Fibroblast of skin of abdomen (primary cell): ENCODE measurements at regions not wholly inside any gene's neighbourhood (a gene's known extent, or its start where the extent isn't known, plus 50 kb on each side); places are given as distances from the start of the nearest gene placed in this dataset.
"Not testable (repeated sequence)": the region's sequence is repeated elsewhere in the genome, so short reads cannot be mapped to it uniquely, and the experiment has no call there.

Experiments
- DNase-seq: peaks from one replicate; pipeline ENCODE4 v3.0.0-alpha.2; 2013

DNA sequence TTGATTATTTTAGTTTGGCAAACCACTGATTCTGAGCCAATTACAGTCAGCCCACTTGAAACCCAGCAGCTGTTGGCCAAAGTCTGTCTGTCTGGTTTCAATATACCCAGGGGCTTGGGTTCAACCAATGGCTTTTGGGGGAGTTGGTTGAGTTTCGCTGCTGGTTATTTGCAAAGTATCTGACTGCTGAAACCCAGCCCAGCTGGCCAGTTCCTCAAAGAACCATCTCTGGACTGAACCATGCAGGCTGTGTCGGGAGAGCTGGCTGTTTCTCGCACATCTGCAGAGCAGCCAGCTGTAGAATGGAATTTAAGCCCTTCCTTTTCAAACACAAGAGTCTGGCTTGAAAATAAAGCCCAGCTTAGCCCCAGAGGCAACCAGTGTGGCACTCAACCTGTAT is 66.0 kb upstream of the PAX7 start:
- DNase-seq, result no peak

DNA sequence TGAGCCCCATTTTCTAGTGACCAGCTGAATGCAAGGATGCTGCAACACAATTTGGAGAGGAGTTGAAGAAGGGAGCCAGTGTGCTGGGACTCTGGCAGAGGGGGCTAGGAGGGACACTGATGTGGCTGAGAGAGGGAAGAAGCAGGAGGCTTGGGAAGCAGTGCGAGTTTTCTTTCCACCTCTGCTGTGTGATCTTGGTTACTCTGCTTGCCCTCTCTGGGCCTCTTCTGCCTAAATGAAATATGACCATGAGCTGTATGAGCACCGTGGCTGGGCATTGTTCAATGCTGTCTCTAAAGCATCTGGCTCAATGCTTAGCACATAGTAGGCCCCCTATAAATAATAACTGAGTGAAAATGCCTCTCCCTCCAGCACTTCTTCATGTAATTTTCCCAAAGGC is 65.3 kb upstream of the PAX7 start:
- no peak for DNase-seq

DNA sequence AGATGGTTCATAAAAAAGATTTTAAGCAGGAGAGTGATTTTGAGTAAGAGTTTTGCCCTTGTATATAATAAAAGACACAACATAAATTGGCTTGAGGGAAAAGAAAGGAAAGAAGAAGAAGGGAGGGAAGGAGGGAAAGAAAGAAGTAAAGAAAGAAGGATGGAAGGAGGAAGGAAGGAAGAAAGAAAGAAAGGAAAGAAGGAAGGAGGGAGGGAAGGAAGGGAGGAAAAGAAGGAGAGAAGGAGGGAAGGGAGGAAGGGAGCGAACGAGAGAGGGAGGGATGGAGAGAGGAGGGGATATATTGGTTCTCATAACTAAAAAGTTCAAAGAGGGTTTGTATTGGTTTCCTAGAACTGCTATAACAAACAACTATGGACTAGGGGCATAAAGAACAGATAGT is 62.2 kb upstream of the PAX7 start:
- DNase-seq, result no peak

DNA sequence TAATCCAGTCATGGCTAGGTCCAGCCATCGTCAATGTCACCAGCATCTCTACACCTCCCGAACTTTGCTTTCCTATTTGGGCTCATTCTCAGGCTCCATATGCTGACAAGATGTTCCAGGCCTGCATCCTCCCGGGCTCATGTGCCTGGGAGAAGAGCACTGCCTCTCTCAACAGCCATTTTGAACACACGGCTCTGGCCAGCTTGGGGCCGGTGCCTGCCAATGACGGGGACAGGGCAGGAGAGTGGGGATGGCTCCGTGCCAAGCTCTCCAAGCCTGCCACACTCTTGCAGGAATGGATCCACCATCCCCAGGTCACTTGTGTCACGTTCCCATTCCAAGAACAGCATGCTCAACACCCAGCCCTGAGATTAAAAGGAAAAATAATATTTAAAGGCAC is 61.4 kb upstream of the PAX7 start:
- DNase-seq, result no peak

DNA sequence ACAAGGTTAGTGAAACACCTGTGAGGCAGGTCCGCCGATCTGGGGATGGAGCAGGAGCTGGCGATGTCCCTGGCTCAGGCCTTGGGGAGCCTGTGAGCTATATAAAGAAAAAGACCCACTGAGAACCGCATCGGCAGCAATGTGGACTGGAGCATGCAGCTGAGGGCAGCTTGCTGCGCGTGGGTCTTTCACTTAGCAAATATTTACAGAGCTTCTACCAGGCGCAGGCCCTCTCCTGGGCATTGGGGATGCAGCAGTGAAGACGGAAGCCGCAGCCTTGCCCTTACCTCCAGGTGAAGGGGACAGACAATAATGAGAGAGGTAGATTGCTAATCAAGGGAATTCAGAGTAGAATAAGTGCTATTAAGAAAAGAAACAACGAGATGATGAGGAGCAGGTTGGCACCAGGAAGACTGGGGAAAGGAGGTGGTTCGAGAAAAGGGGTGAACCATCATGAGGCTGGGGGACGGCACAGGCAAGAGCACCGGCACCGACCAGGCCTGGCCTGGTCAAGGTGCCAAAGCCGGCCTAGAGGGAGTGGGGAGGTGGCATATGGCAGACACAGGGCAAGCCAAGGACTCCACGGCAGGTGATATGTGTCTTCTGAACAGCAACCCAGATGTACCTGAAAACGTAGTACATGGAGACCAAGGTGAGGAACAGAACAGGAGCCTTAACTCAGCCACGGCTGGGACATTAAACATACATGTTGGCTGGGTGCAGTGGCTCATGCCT is 60.7 kb upstream of the PAX7 start:
- DNase-seq, result no peak

DNA sequence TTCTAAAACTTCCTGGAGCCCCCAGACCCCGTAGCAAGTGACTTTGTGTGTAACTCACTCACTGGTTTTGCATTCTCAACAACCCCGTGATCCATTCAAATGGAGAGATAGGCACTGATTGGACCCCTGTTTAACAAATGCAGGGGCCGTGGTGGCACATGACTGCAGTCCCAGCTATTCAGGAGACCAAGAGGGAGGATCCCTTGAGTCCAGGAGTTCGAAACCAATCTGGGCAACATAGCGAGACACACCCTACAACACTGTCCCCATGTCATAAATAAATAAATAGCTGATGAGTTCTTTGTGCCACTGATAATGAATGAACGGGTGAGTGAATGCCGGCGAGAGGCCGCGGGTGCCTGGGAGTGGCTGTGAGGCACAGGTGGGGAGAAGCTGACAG is 59.4 kb upstream of the PAX7 start:
- DNase-seq, result no peak

DNA sequence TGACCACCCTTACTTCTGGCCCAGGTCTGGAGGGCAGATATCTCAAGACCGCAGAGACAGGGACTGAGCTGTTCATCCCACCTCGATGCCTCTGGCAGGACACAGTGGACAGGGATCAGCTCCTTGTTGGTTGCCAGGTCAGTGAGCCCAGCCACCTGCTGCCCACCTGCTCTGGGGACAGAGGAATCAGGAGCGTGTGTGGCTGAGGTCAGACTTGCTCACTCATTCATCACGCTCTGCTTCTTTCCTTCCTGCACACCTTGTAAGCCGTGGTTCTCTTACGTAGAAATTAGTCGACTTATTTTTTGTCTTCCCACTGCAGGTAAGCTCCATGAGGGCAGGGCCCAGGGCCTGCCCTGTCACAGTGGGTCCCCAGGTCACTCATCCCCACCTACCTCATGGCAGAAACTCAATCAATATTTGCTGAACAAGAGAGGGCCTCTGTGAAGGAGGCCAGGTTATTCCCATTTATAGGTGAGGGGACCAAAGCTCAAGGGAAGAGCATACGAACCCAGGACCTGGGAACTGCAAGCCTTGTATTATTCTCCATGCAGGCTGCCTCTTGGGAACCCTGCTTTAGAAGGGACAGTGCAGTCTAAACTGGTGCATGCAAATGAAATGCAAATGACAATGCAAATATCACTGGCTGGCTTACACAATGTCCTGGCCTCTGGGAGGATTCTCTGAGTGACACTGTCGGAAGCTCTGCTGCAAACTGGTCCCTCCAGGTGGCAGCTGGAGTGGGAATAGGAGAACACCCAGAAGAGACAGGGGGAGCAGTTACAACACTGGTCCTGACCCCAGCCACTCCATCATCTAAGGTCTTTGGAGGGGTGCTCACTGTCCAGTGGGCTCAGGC is 58.4 kb upstream of the PAX7 start:
- DNase-seq, result no peak

DNA sequence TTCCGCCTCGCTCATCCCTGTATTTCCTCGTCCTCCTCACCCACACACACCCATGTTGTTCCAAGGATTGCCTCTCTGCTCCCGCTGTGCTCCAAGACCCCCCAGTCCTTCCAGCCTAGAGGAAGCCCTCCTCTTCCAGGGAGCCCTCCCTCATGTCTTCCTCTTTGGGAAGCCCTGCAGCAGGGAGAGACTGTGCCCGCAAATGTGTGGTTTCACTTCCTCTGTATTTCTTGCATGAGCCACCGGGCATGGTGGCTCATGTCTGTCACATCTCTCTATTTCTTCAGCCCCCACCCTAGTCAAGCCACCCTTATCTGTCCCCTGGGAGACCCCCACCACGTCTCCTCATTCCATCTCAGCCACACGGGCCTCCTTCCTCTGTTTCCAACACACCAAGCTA is 57.5 kb upstream of the PAX7 start:
- DNase-seq, result no peak

DNA sequence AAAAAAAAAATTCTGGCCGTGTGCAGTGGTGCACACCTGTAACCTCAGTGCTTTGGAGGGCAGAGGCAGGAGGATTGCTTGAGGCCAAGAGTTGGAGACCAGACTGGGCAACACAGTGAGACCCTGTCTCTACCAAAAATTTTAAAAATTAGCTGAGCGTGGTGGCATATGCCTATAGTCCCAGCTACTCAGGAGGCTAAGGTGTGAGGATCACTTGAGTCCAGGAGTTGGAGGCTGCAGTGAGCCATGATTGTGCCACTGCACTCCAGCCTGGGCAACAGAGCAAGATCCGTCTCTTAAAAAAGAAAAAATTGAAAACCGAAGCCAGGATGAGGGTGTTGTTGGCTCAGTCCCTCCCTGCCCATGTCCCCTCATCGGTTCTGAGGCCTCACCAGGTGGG is 55.9 kb upstream of the PAX7 start:
- no peak for DNase-seq

DNA sequence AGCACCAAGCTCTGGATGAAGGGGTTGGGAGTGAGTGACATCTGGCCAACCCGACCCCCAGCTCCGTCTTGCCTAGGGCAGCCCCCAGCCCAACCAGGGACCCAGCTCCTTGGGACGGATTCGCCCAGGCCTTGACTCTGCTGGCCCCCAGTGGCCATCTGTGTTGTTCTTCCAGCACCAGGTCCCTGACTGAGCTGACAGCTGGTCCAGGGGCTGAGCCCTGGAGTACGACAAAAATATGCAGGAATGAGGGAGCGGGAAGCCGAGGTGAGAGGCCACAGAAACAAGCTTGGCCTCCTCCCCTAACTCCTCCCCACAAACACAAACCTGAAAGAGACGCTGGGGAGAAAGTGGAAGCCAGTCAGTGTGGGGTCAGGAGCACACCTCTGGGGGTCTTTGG is 55.0 kb upstream of the PAX7 start:
- DNase-seq, result peak; percentile 18

DNA sequence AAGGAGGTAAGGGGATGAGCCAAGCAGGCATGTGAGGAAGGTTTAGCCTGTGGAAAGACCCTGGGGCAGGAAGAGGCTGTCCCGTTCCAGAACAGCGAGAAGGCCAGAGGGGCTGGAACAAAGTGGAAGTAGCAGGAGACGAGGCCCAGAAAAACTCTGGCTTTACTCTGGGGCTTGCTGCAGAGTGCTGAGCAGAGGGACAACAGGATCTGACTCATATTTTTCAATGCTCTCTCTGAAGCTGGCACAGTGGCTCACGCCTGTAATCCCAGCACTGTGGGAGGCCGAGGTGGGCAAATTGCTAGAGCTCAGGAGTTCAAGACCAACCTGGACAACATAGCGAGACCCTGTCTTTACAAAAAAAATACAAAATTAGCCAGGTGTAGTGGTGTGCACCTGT is 52.4 kb upstream of the PAX7 start:
- no peak for DNase-seq

DNA sequence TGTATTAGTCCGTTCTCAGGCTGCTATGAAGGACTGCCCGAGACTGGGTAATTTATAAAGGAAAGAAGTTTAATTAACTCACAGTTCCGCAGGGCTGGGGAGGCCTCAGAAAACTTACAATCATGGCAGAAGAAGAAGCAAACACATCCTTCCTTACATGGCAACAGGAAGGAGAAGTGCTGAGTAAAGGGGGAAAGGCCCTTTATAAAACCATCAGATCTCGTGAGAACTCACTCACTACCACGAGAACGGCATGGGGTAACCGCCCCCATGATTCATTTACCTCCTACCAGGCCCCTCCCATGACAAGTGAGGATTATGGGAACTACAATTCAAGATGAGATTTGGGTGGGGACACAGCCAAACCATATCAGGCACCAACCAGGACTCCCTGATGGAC is 51.4 kb upstream of the PAX7 start:
- not testable (repeated sequence) for DNase-seq

DNA sequence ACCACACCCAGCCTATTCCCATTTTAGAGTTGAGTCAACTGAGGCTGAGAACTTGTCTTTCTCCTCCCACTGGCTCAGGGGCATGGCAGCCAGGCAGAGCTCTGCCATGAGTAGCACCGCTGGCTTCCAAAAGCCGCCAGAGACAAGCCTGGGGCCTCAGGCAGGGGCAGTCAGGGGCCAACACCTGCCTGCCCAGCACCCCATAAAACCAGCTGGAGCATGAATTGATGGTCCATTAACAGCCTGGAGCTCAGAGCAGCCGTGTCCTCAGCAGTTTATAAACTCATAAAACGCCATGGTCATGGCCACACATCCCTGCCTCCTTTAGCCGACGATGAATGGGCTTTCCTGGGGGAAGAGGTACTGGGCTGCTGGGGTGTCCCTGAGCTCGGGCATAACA is 50.6 kb upstream of the PAX7 start:
- DNase-seq, result no peak

DNA sequence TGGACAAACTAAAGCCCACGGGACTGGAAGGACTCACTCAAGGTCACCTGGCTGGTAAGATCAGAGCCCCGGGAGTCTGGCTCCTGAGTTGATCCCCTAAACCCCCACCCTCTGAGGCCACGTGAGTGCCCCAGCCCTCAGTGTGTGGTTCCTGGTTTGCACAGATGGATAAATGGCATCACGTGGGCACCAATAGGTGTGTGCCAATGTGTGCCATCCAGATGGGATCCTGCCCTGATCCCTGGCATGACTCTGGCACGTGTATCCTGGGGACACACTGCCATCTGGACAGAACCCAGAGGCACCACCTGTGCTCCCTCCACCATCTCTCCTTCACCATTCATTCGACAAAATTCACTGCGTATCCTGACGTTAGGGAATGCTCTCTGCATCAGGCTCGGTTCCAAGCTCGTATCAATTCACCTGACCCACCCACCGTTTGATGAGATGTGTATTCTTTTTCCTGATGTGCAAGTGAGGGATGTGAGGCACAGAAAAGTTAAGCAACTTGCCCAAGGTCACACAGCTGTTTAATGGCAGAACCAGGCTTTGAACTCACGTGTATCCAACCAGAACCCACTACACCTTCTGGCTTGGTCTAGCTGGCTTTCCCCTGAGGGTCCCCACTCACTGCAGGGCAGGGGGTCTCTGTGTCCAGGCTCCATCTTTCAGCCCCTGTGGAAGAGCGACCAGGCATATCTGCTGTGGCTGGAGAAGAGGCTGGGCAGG is 49.8 kb upstream of the PAX7 start:
- no peak for DNase-seq
